LoVo (cell line): ENCODE measurements at regions not wholly inside any gene's neighbourhood (a gene's known extent, or its start where the extent isn't known, plus 50 kb on each side); places are given as distances from the start of the nearest gene placed in this dataset.

Source experiments
- DNase-seq: peaks from one replicate; pipeline ENCODE4 v3.0.0-alpha.2; 2016; ENCODE audit warnings: low spot score

GRCh38 chr11:79959318-79959717, 518.5 kb upstream of the TENM4 start:
- no peak for DNase-seq

- DNase-seq, result no peak
Observed at GRCh38 chr11:79957702-79958101, 516.9 kb upstream of the TENM4 start.

GRCh38 chr11:79956061-79956460, 515.2 kb upstream of the TENM4 start:
- DNase-seq, result no peak

- DNase-seq, result no peak
Observed at GRCh38 chr11:79953629-79954028, 512.8 kb upstream of the TENM4 start.

GRCh38 chr11:79950741-79951140, 509.9 kb upstream of the TENM4 start:
- no peak for DNase-seq

- DNase-seq, result no peak
Observed at GRCh38 chr11:79950172-79950571, 509.3 kb upstream of the TENM4 start.

GRCh38 chr11:79949574-79949973, 508.7 kb upstream of the TENM4 start:
- no peak for DNase-seq

- DNase-seq, result no peak
Observed at GRCh38 chr11:79942646-79943045, 501.8 kb upstream of the TENM4 start.

- no peak for DNase-seq
Observed at GRCh38 chr11:79942090-79942489, 501.3 kb upstream of the TENM4 start.

- DNase-seq, result no peak
Observed at GRCh38 chr11:79940974-79941735, 500.3 kb upstream of the TENM4 start.

- no peak for DNase-seq
Observed at GRCh38 chr11:79940165-79940564, 499.3 kb upstream of the TENM4 start.

GRCh38 chr11:79939111-79939510, 498.3 kb upstream of the TENM4 start:
- DNase-seq, result no peak

GRCh38 chr11:79937676-79938334, 497.0 kb upstream of the TENM4 start:
- DNase-seq, result no peak

GRCh38 chr11:79932612-79933011, 491.8 kb upstream of the TENM4 start:
- no peak for DNase-seq

- no peak for DNase-seq
Observed at GRCh38 chr11:79931692-79932091, 490.9 kb upstream of the TENM4 start.

GRCh38 chr11:79926707-79927106, 485.9 kb upstream of the TENM4 start:
- DNase-seq, result no peak

- no peak for DNase-seq
Observed at GRCh38 chr11:79925570-79925969, 484.7 kb upstream of the TENM4 start.

- DNase-seq, result no peak
Observed at GRCh38 chr11:79922641-79923040, 481.8 kb upstream of the TENM4 start.

- DNase-seq, result no peak
Observed at GRCh38 chr11:79920480-79920879, 479.6 kb upstream of the TENM4 start.

GRCh38 chr11:79919350-79919749, 478.5 kb upstream of the TENM4 start:
- DNase-seq, result no peak

GRCh38 chr11:79918846-79919245, 478.0 kb upstream of the TENM4 start:
- no peak for DNase-seq

GRCh38 chr11:79906164-79906563, 465.3 kb upstream of the TENM4 start:
- no peak for DNase-seq

- DNase-seq, result no peak
Observed at GRCh38 chr11:79902493-79902892, 461.7 kb upstream of the TENM4 start.

- DNase-seq, result no peak
Observed at GRCh38 chr11:79897896-79898295, 457.1 kb upstream of the TENM4 start.
